ENCODE measurements at regions not wholly inside any gene's neighbourhood (a gene's known extent, or its start where the extent isn't known, plus 50 kb on each side); places are given as distances from the start of the nearest gene placed in this dataset.

DNA sequence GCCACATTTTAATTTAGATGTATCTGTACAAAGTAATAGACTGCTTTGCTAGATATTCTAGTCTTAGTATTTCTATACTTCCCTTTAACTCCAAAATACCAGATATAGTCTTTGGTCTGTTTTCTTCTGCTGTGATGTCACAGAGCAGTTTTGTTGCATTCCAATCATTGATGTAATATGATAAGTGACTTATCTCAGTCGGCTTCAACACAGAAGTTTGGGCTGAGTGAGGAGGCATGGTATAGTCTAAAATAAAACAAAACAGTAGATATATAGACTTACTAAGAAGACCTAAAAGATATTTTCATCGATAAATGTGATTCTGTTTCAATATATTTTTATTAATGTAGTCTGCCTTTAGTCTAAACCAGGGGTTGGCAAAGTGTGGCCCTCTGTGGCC lies 169.9 kb downstream of the DCK start:
- DNase-seq, result no peak

GRCh38 chr4:71167083-71167482 lies 171.7 kb upstream of the SLC4A4 start:
- no peak for DNase-seq

- no peak for DNase-seq
Observed at GRCh38 chr4:71171592-71171991, 167.2 kb upstream of the SLC4A4 start.

DNA sequence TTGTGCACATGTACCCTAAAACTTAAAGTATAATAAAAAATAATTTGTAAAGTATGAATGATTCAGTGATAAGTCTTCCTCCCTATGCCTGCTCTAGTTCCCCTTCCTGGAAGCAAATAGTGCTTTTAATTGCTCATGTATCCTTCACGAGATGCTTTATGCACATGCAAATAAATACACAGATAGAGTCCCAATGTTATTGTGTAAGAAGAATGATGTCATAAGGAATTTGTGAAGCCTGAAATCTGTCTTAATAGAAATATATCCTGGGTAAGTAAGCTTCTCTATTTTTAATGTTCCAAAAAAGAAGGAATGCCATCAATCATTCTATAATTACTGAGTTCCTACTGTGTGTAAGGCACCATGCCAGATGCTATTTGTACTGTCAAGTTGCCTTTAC lies 157.5 kb upstream of the SLC4A4 start:
- DNase-seq, result no peak

DNA sequence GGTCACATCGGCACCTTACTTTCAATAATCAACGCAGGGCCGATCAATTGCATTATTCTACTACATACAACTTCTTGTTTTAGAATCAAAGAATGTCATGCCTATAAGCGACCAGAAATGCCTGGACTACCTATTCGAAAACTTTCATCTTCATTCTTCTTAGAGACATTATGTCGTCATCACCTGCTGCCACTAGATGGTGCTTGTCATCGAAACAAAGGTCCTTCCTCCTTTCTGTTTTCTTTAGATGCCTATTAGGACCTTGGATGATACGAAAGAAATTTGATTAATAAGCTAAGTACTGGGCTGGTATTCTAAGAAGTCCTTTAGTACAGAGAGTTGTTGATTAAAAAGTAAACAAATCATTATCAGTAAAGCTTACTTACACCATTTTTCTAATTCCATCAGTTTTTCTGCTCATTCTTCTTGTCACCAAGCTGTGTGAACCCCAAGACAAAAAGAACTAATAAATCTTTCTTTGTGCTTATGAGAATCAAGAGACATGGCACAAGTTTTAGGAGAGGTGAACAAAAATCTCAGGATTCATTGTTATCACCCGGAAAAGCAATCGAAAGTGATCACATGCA lies 154.5 kb upstream of the SLC4A4 start:
- peak; percentile 1 for DNase-seq

DNA sequence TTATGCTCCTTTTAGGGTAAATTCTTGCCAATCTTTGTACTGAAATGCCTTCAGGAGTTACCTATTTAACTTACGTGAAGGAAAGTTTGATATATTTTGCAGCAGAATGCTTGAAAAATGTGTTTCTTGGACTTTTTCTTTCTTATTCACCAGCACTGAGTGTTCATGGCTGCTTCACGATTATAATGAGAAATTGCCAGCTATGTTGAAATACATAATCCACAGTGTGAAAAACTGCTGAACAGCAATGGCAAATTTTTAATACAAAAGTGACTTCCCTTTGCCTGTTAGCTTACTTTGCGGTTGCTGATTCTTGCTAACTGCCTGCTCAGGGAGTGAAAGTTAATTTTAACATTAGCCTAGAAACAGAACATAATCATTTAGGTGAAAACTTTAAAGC lies 153.8 kb upstream of the SLC4A4 start:
- DNase-seq, result no peak

DNA sequence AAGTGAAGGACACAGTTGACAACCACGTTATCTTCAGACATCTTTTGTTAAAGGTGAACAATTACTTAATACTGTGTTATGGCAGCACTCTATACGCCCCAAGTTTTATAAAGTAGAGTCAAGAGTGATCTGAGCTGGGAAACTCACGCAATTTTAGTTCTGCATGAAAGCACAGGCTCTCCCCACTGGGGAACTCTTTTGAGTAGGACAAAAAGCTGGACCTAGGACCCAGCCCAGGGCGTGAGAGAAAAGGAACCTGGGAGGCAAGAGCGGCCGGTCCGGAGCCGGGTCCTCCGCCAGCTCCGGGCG lies 152.6 kb upstream of the SLC4A4 start:
- DNase-seq, result no peak

- DNase-seq, result peak; percentile 6
Observed at GRCh38 chr4:71186566-71187403, 152.0 kb upstream of the SLC4A4 start.

DNA sequence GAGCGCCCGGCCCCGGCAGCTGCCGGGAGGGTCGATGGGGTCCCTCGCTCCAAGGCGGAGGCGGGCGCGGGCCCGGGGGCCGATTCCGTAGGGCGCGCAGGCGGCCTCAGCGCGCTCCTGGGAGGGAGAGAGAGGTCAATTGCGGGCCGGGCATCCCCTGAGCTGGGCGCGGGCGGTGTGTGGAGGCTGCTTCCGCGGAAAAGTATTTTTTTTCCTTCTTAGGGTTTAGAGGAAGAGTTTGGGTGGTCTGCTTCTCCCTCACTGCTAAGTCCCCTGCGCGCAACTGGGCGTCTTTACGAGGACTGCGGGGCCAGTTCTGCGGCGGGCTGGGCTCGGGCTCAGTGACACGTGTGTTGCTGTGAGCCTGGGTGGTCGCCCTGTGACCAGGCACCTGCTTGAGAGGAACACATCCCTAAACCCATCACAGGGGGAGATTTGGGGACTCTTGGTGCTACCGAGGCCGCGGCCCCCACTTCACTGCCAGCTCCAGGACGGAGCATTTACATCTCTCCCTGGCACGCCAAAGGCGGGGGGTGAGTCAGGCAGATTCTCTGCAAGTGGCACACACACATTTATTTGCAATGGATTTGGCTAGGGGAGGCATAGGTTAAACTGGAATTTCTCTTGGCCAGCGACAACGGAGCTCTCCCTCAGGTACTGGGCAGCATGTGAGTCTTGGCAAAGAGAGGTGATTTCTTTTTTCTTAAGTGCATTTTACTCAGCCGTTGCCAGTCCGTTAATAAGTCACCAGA lies 151.2 kb upstream of the SLC4A4 start:
- peak; percentile 6 for DNase-seq

DNA sequence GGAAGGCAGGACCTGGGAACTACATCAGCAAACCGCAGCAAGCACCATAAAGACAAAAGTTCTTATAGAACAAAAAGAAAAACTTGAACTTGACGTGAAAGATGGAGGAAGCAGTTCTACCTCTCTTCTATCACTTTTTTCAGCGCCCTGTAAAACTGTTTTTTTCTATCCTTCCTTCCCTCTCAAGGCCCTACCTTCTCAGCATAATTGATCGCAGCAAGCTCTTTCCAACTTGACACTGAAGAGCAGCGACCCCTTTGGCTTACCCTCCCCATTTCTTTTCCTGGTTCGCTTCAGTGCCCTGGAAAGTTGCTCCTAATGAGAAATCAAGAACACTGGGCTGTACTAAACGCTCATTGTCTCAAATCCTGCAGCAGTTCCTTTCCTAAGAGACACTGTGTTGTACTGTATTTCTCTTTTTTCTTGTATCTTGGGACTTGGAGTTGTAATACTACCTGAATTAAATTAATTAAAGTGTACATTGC lies 150.6 kb upstream of the SLC4A4 start:
- DNase-seq, result no peak

- no peak for DNase-seq
Observed at GRCh38 chr4:71188951-71189350, 149.9 kb upstream of the SLC4A4 start.

DNA sequence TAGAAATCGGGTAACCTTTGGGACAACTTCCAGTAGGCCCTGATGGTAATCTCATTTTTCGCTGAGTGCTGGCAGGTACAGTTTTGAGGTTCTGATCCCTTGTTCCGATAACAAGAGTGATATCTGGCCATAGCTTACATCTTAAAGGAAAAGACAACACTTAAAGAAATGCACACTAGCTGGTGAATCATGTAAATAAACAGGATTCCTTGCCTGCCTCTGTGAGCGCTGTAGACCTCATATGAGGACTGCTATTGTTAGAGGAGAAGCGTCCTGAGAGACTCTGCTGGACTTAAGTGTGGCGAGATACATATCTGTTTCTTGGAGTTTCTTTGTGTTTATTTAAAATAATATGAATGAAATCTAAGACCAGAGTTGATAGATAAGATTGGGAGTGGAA lies 149.3 kb upstream of the SLC4A4 start:
- no peak for DNase-seq

- no peak for DNase-seq
Observed at GRCh38 chr4:71194454-71194853, 144.4 kb upstream of the SLC4A4 start.

- DNase-seq, result no peak
Observed at GRCh38 chr4:71195924-71196323, 142.9 kb upstream of the SLC4A4 start.

DNA sequence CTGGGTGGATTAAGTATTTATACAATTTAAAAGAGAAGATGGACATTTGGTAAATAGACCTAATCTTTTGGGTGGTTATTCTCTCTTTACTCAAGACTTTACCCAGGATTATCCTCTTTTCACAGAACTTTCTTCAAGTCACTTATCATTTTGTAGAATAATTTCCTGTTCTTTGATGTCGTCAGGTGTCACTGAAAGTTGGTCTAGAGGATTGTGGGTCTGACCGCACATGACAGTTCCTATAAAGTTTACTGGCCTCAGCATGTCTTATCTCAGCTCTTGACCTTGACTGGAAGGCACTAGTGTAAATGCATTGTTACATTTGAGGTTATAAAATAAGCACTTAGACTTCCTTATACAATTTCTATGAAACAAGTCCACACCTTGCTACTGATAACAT lies 139.9 kb upstream of the SLC4A4 start:
- no peak for DNase-seq

DNA sequence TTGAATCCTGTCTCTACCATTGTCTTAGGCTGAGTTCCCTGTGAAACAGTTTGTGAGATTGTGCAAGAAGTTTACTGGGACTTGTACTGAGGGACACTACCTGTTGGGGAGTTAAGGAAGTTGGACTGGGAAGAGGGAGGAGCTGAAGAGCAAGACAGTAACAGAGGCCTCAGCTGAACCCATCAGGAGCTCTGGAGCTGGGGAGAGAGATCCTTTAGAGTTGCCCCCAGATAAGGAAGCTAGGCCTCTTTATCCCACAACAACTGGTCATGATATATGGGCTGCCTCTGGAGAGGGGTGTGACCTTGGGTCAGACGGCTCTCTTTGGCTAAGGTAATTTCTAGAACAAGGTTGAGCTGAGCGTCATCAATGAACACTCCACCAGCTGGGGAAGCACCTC lies 137.8 kb upstream of the SLC4A4 start:
- no peak for DNase-seq

- no peak for DNase-seq
Observed at GRCh38 chr4:71201817-71202576, 136.8 kb upstream of the SLC4A4 start.

DNA sequence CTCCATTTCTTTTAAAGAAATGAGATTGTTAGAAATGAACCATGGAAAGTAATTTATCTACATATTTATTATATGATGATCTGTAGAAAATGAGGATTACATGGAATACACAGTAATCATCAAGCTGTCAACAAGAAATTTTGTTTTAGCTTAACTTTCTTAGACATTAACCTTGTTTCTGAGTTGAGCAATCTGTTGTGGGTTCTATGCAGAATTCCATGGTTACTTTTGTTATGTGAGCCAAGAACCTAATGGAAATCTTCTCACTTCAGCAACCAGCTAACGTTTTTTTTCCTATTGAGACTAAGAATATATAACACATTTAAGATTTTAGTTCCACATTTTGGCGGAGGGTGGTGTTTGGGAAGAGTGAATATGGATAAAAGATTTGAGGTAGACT lies 136.1 kb upstream of the SLC4A4 start:
- DNase-seq, result no peak

DNA sequence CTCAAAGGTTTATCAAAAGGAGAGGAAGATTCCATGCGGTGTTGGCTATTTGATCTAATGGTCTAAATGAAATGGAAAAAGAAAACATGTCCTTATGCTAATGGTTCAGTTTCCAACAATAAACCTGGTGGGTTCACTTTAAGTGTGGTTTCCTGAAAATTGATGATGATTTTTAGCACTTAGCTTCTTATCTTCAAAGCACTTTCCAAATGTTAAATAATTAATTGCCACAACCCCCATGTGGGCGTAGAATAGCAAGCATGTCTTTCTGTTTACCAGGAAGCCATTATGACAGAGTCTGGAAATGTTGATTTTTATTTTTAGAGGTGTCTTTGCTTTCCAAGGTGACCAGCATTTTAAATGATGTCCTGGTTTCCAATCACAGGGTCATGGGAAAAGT lies 134.8 kb upstream of the SLC4A4 start:
- DNase-seq, result no peak

- DNase-seq, result no peak
Observed at GRCh38 chr4:71206763-71207162, 132.1 kb upstream of the SLC4A4 start.

DNA sequence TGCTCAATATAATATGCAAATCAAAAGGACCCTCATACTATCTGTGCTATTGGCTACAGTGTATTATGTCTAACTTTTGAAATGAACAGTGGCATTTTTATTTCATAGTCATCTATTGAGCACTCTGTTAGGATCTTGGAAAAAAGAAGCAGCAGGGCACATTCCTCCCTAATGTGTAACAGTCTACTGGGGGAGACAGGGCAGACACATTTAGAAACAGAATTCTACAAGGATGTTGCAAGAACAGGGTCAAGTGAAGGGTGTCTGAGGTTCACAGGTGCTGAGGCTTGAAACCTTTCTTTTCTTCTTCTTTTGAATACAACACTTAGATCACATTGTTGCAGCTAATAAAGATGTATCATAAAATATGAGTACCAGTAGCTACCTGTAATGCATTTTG lies 129.7 kb upstream of the SLC4A4 start:
- DNase-seq, result no peak

DNA sequence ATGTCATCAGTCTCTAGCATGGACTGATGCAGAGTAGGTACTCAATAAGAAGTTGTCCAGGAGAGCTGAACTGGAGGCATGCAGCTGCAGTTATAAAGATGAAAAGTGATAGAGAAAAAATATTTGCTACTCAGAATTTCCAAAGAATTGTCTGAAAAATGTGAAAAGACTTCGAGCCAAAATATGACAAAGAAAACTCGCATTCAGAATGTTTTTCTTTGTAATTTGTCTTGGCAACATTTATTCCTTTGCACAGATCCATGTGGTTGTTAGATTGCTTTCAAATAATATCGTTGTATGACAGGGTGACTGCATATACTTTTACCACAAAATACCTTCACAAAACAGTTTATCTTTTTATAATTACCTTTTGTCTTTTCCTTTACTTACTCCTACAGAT lies 128.0 kb upstream of the SLC4A4 start:
- no peak for DNase-seq

- no peak for DNase-seq
Observed at GRCh38 chr4:71211748-71212147, 127.1 kb upstream of the SLC4A4 start.
